Endothelial cell of umbilical vein (primary cell): ENCODE measurements at regions not wholly inside any gene's neighbourhood (a gene's known extent, or its start where the extent isn't known, plus 50 kb on each side); places are given as distances from the start of the nearest gene placed in this dataset.

ENCODE experiments used
- BruUV-seq: library from RNA; stranded (reverse); fragments of 400-500 nt; replicated peaks from 2 replicates; lab custom pipeline; 2021; lab: Mats Ljungman, UMichigan
- CTCF ChIA-PET: fragments of 300-600, 350-600 bp; sonication (Branson Sonifier 250); formaldehyde crosslinking; loops from one replicate; lab custom pipeline; 2021; ENCODE audit warnings: antibody characterized with exemption, inconsistent platforms; lab: Charles Lee
- POLR2A ChIA-PET: fragments of 300-600, 350-600 bp; sonication (Branson Sonifier 250); formaldehyde crosslinking; loops from one replicate; lab custom pipeline; 2021; ENCODE audit warnings: antibody characterized with exemption, inconsistent platforms; lab: Charles Lee
- DNase-seq: peaks from one replicate; pipeline ENCODE4 v3.0.0-alpha.2; 2011; ENCODE audit warnings: low read depth, low spot score
- FAIRE-seq: peaks from 2 replicates; lab custom pipeline; 2011; peaks lifted over from hg19 to GRCh38; lab: Jason Lieb, UNC
- H2AFZ ChIP-seq: 2 replicates; pipeline ENCODE4 v1.6.0; 2012; ENCODE audit warnings: low read depth, low read length, control low read depth, inconsistent platforms
- H3K27ac ChIP-seq: 2 replicates; pipeline ENCODE4 v1.5.1; 2011; ENCODE audit warnings: low read depth, mild to moderate bottlenecking, control low read depth, low read length, moderate library complexity; ENCODE audit not compliant: insufficient read depth
- H3K27me3 ChIP-seq, 2 experiments: 2 replicates each; pipeline versions ENCODE4 v1.6.0 to v1.6.1; 2011; ENCODE audit warnings: low read length in 2 of 2, mixed read lengths in 1 of 2; ENCODE audit not compliant: control insufficient read depth in 2 of 2, insufficient read depth in 2 of 2
- H3K36me3 ChIP-seq, 2 experiments: 2 replicates in 1 of 2; 3 replicates in 1 of 2; pipeline ENCODE4 v1.5.1; 2011; ENCODE audit warnings: low read length in 2 of 2, mild to moderate bottlenecking in 1 of 2, moderate library complexity in 1 of 2; ENCODE audit not compliant: control insufficient read depth in 2 of 2, insufficient read depth in 2 of 2; ENCODE audit errors: extremely low read depth in 1 of 2
- H3K4me1 ChIP-seq: 3 replicates; pipeline ENCODE4 v1.5.1; 2011; ENCODE audit warnings: mild to moderate bottlenecking, low read length; ENCODE audit not compliant: control insufficient read depth, insufficient read depth; ENCODE audit errors: extremely low read depth
- H3K4me2 ChIP-seq: 2 replicates; pipeline ENCODE4 v1.6.1; 2011; ENCODE audit warnings: low read length, control low read depth, mixed read lengths; ENCODE audit not compliant: insufficient read depth
- H3K4me3 ChIP-seq, 3 experiments: fragments of 200-600 bp in 1 of 3; sonication (generic), shearing (Covaris generic) in 1 of 3; replicated peaks in 1 of 3; 2 replicates each; pipeline ENCODE4 v1.5.1; 2011 to 2016; ENCODE audit warnings: control low read depth in 3 of 3, low read length in 3 of 3, mild to moderate bottlenecking in 2 of 3, inconsistent platforms in 1 of 3, low read depth in 1 of 3, moderate library complexity in 1 of 3; ENCODE audit not compliant: insufficient read depth in 1 of 3
- H3K79me2 ChIP-seq: 2 replicates; pipeline ENCODE4 v1.6.0; 2012; ENCODE audit warnings: low read length, inconsistent platforms; ENCODE audit not compliant: control insufficient read depth, insufficient read depth
- H3K9ac ChIP-seq: replicated peaks from 2 replicates; pipeline ENCODE3; 2011; ENCODE audit warnings: low read length, control low read depth; ENCODE audit not compliant: insufficient read depth; ENCODE audit errors: extremely low read depth
- H3K9me1 ChIP-seq: replicated peaks from 3 replicates; pipeline ENCODE4 v1.6.0; 2011; ENCODE audit warnings: mild to moderate bottlenecking, low read length; ENCODE audit not compliant: control insufficient read depth, insufficient read depth; ENCODE audit errors: extremely low read depth
- H3K9me3 ChIP-seq: replicated peaks from 2 replicates; pipeline ENCODE4 v1.5.1; 2012; ENCODE audit warnings: low read length, inconsistent platforms; ENCODE audit not compliant: control insufficient read depth, insufficient read depth
- H4K20me1 ChIP-seq: replicated peaks from 2 replicates; pipeline ENCODE3; 2011; ENCODE audit warnings: mild to moderate bottlenecking, low read length; ENCODE audit not compliant: control insufficient read depth, insufficient read depth; ENCODE audit errors: extremely low read depth
- CTCF ChIP-seq, 2 donors: IDR thresholded peaks; 1 replicate in 1 of 2; 2 replicates in 1 of 2; pipeline ENCODE4 v1.5.1; 2011; ENCODE audit warnings: low read length in 2 of 2, mild to moderate bottlenecking in 2 of 2, moderate library complexity in 2 of 2, control low read depth in 1 of 2, inconsistent platforms in 1 of 2, low read depth in 1 of 2; ENCODE audit not compliant: insufficient read depth in 1 of 2; ENCODE audit errors: extremely low read depth in 1 of 2
- EZH2 ChIP-seq: IDR thresholded peaks from 2 replicates; pipeline ENCODE4 v1.6.1; 2012; ENCODE audit warnings: borderline replicate concordance, low read depth, mild to moderate bottlenecking, moderate library complexity, low read length, inconsistent platforms; ENCODE audit not compliant: severe bottlenecking
- GATA2 ChIP-seq: IDR thresholded peaks from 2 replicates; pipeline ENCODE4 v1.7.0; 2011; ENCODE audit warnings: low read depth, mild to moderate bottlenecking, moderate library complexity, mixed read lengths, low read length; ENCODE audit not compliant: insufficient read length, insufficient read depth
- MAX ChIP-seq: IDR thresholded peaks from 2 replicates; pipeline ENCODE4 v1.6.1; 2011; ENCODE audit not compliant: insufficient read depth, insufficient read length
- POLR2AphosphoS5 ChIP-seq: IDR thresholded peaks from 2 replicates; pipeline ENCODE4 v1.6.1; 2012; ENCODE audit warnings: low read depth, mild to moderate bottlenecking, control low read depth, low read length, moderate library complexity; ENCODE audit not compliant: insufficient read depth
- dilution Hi-C: fragments of 300-500 bp; cut with MboI; formaldehyde crosslinking; loops from one replicate; pipeline ENCODE4 v1.15.0; 2019; ENCODE audit warnings: low sequenced_read_pairs; ENCODE audit not compliant: extremely low pct_ligation_motif_present
- intact Hi-C: fragments of 100-400 bp; cut with micrococcal nuclease; formaldehyde crosslinking; loops from one replicate; pipeline ENCODE4 v1.10.0; 2022

GRCh38 chr7:92910976-92911375 lies 74.6 kb upstream of the CDK6 start:
- Histone ChIP-seq H3K4me3 (no peak overlapping the region), H3K4me2 (no peak overlapping the region), H4K20me1 (no peaks in the 10 kb centered on the region), H3K79me2 (no peaks in the 10 kb centered on the region), H3K36me3 (no peaks in the 10 kb centered on the region), H2AFZ (no peak overlapping the region), H3K9me1 (no peaks in the 10 kb centered on the region), H3K27ac (no peak overlapping the region), H3K4me1 (no peaks in the 10 kb centered on the region), H3K27me3 (no peaks in the 10 kb centered on the region), H3K9me3 (no peaks in the 10 kb centered on the region), H3K9ac (no peak overlapping the region)
- intact Hi-C loops, result no loop called here
- TF ChIP-seq MAX (no peak), EZH2 (no peak), POLR2AphosphoS5 (no peak), GATA2 (no peak), CTCF (IDR thresholded peaks at IDR 0.05; ENCODE audit: extremely low read depth in 1 of 2, insufficient read depth in 1 of 2, low read depth in 1 of 2, low read length in 2 of 2) (no peak)
- DNase-seq (no peak), FAIRE-seq (no peak)
- ChIA-PET POLR2A (no interaction called here), CTCF (interaction anchor here (1.4 kb wide), 1 partner anchor 10 kb away, joined by 3 read pairs; no protein-coding TSS in a partner anchor)
- no TSS peak for BruUV-seq
- dilution Hi-C loops, result no loop called here
